Type B pancreatic cell (in vitro differentiated cells): ENCODE measurements at regions not wholly inside any gene's neighbourhood (a gene's known extent, or its start where the extent isn't known, plus 50 kb on each side); places are given as distances from the start of the nearest gene placed in this dataset.
"Not testable (repeated sequence)": the region's sequence is repeated elsewhere in the genome, so short reads cannot be mapped to it uniquely, and the experiment has no call there.

Source experiments
- DNase-seq: peaks from one replicate; pipeline ENCODE4 v3.0.0; 2021; ENCODE audit warnings: mixed read lengths; ENCODE audit not compliant: unreplicated experiment; ENCODE audit errors: extremely low spot score
- H3K27ac Mint-ChIP-seq: 2 replicates; pipeline ENCODE4 v1.8.0; 2021; ENCODE audit warnings: mild to moderate bottlenecking, mixed read lengths
- H3K27me3 Mint-ChIP-seq: 2 replicates; pipeline ENCODE4 v1.8.0; 2021; ENCODE audit warnings: mixed read lengths
- H3K36me3 Mint-ChIP-seq: 2 replicates; pipeline ENCODE4 v1.8.0; 2021; ENCODE audit warnings: mixed read lengths
- H3K4me1 Mint-ChIP-seq: one replicate; pipeline ENCODE4 v1.8.0; 2021; ENCODE audit warnings: mixed read lengths; ENCODE audit not compliant: unreplicated experiment
- H3K4me3 Mint-ChIP-seq: 2 replicates; pipeline ENCODE4 v1.8.0; 2021; ENCODE audit warnings: mild to moderate bottlenecking, mixed read lengths
- H3K9me3 Mint-ChIP-seq: 2 replicates; pipeline ENCODE4 v1.8.0; 2021; ENCODE audit warnings: mixed read lengths
- CTCF ChIP-seq: fragments of 200-600 bp; sonication (generic); conservative IDR thresholded peaks from 2 replicates; pipeline ENCODE4 v1.5.0; 2021; ENCODE audit warnings: antibody characterized with exemption, mild to moderate bottlenecking

GRCh38 chrX:66872771-66873170 is 233.9 kb upstream of the EDA2R start:
- Mint-ChIP-seq H3K4me1 (no peaks in the 10 kb centered on the region), H3K9me3 (no peaks in the 10 kb centered on the region), H3K27ac (no peak overlapping the region), H3K4me3 (no peak overlapping the region), H3K27me3 (no peaks in the 10 kb centered on the region), H3K36me3 (no peaks in the 10 kb centered on the region)
- TF ChIP-seq CTCF, result no peak
- no peak for DNase-seq

- no peak overlapping the region for H3K4me3 Mint-ChIP-seq
- TF ChIP-seq CTCF, result no peak
- no peaks in the 10 kb centered on the region for H3K4me1 Mint-ChIP-seq
- no peaks in the 10 kb centered on the region for H3K36me3 Mint-ChIP-seq
- DNase-seq, result no peak
- no peaks in the 10 kb centered on the region for H3K27me3 Mint-ChIP-seq
- no peaks in the 10 kb centered on the region for H3K9me3 Mint-ChIP-seq
- H3K27ac Mint-ChIP-seq, result no peak overlapping the region
Measured at GRCh38 chrX:66863721-66864120, 224.8 kb upstream of the EDA2R start.

GRCh38 chrX:66833426-66833825 is 194.5 kb upstream of the EDA2R start:
- Mint-ChIP-seq H3K4me1 (no peaks in the 10 kb centered on the region), H3K9me3 (peaks cover 9% of the 10 kb centered on the region), H3K27me3 (no peaks in the 10 kb centered on the region), H3K27ac (no peak overlapping the region), H3K4me3 (no peak overlapping the region), H3K36me3 (no peaks in the 10 kb centered on the region)
- no peak for DNase-seq
- TF ChIP-seq CTCF, result no peak

GRCh38 chrX:66815227-66815626 is 176.3 kb upstream of the EDA2R start:
- no peaks in the 10 kb centered on the region for H3K27me3 Mint-ChIP-seq
- DNase-seq, result no peak
- no peaks in the 10 kb centered on the region for H3K36me3 Mint-ChIP-seq
- no peak overlapping the region for H3K27ac Mint-ChIP-seq
- H3K4me3 Mint-ChIP-seq, result no peak overlapping the region
- TF ChIP-seq CTCF, result no peak
- no peaks in the 10 kb centered on the region for H3K9me3 Mint-ChIP-seq
- H3K4me1 Mint-ChIP-seq, result no peaks in the 10 kb centered on the region

GRCh38 chrX:66794514-66794913 is 155.6 kb upstream of the EDA2R start:
- H3K36me3 Mint-ChIP-seq, H3K9me3 Mint-ChIP-seq, H3K27ac Mint-ChIP-seq: not testable (repeated sequence)

GRCh38 chrX:66766318-66766717 is 127.4 kb upstream of the EDA2R start:
- TF ChIP-seq CTCF, result no peak
- DNase-seq, result no peak
- H3K9me3 Mint-ChIP-seq, result no peaks in the 10 kb centered on the region
- no peak overlapping the region for H3K27ac Mint-ChIP-seq
- H3K4me3 Mint-ChIP-seq, result no peak overlapping the region
- H3K4me1 Mint-ChIP-seq, result no peaks in the 10 kb centered on the region
- H3K36me3 Mint-ChIP-seq, result no peaks in the 10 kb centered on the region
- H3K27me3 Mint-ChIP-seq, result no peaks in the 10 kb centered on the region

More at GRCh38 chrX:66794514-66794913, 155.6 kb upstream of the EDA2R start:
- H3K27me3 Mint-ChIP-seq, DNase-seq, H3K4me3 Mint-ChIP-seq, H3K4me1 Mint-ChIP-seq: not testable (repeated sequence)
